Activated CD4-positive, alpha-beta T cell treated with anti-CD3 and anti-CD28 coated beads for 48 hours (primary cell): ENCODE measurements at regions not wholly inside any gene's neighbourhood (a gene's known extent, or its start where the extent isn't known, plus 50 kb on each side); places are given as distances from the start of the nearest gene placed in this dataset.

Source experiments
- DNase-seq: peaks from one replicate; pipeline ENCODE4 v3.0.0-alpha.2; 2020

GRCh38 chrX:33465137-33465536, 253.8 kb upstream of the DMD start:
- no peak for DNase-seq

DNA sequence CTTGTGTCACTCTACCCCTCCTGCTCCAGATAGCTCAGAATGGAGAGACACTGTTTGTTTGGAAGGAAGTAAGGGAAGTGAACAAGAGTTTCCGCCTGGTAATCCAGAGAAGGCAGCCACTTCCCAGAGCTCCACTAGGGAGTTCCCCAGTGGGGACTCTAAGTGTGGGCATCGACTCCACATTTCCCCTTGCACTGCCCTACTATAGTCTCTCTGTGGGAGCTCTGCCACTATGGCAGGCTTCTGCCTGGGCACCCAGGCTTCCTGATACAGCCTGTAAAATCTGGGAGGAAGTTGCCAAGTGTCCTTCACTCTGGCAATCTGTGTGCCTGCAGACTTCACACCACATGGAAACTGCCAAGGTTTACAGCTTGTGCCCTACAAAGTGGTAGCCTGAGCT, 245.8 kb upstream of the DMD start:
- no peak for DNase-seq

GRCh38 chrX:33447285-33447684, 235.9 kb upstream of the DMD start:
- DNase-seq: no peak

DNA sequence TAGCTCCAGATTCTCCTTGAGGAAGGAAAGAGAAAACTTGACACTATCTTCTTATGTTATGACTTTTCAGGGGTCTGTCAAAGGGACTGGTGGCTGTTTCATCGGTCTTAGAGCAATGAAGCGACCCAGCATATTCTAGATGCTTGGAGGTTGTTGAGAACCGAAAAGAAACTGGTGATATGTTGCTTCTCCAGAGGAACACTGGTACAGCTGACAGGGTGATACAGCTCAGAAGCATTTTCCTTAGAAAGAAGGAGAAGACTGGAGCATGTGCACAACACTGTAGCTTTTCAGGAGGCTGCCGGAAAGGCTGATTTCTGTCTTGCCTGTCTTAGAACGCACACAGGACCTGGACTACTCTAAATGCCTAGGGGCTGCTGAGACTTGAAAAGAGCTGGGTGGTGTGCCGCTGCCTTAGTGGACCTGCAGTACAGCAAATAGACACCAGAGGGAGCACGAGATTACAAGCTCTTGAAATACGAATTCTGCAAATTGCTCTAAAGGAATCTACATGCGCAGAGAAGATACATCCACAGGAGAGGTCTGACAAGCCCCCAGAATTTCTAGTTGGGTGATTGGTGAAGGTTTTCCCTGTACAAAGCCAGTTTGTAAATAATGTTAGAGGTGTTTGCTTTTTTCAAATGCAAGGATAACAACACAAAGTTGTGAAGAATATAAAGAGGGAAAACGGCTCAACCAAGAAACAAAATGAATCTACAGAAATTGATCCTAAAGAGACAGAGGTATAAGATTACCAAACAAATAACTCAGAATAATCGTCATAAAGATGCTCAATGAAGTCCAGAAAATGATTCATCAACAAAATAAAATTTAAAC, 223.1 kb upstream of the DMD start:
- peak; percentile 45 for DNase-seq

DNA sequence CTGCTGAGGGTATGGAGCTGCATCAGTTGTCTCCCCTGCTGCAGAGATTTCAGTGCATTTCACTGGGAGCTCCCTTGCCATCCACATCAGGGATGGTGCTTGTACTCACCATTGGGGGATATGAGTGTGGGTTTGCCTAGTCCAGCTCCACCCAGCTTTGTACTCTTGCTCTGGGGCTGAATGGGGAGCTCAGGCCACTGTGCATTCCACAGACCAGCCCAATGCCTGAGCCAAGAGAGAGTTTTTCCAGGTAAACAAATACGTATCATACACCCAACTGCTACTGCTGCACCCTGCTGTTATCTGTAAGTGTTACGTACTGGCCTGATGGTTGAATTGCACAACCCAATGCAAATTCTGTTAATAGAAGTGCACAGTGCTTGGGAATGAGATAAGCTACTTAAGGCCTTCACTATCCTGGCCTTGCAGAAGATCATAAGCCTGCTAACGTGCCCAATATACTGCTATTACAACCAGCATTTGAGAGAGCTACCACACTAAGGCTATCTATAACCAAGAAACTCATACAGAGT, 205.0 kb upstream of the DMD start:
- no peak for DNase-seq

- no peak for DNase-seq
Observed at GRCh38 chrX:33415459-33415858, 204.1 kb upstream of the DMD start.

DNA sequence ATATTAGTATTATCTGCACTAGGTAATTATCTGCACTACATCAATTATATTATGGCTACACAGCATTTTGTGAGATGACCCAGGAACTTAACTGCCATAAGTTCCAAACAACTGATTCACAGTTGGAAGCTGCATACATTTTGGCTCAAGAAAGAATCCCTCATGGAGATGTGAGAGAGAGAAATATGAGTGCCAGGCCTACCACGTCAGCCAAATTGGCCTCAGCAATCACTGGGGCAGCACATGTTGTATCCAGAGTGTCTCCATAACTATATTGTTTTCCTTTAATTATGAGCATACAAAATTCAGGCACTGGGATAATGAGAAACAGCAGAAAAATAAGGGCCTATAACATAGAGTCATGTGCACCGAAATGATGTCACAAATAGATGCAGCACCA, 174.2 kb upstream of the DMD start:
- no peak for DNase-seq

DNA sequence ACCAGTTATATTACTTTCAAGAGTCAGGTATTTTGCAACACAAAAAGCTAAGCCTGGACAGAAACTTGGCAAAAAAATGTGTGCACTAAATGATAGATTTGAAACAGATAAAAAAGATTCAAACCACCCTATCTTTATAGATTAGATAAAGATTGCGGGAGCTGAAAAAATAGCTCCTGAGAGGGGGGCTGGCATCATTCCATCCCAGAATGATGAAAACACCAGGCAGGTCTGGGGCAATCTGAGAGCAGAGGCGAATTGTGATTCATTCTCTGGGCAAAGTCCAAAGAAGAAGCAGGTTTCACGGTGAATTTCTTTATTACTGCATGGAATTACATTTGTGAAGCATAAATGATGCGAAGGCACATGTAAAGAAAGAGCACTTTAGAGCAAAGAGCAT, 168.5 kb upstream of the DMD start:
- DNase-seq: no peak

- DNase-seq: no peak
Observed at GRCh38 chrX:33357606-33358005, 146.3 kb upstream of the DMD start.

GRCh38 chrX:33339219-33339618, 127.9 kb upstream of the DMD start:
- DNase-seq: no peak

DNA sequence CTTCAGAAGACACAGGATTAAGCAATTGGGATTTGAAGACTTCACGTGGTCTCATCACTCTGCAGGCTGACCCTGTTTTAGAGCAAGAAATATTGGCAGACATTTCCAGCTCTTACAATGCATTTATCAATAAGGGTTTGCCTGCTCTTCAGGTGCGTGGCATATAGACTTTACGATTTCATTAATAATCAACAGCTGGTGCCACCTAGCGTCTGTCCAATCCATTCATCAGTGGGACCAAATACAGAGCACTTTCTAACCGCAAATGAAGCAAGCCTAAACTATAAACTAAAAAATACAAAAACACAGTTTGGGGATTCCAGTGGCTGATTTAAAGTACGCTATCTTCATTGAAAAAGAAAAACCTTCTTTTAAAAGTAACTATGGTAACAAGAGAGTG, 125.4 kb upstream of the DMD start:
- no peak for DNase-seq

DNA sequence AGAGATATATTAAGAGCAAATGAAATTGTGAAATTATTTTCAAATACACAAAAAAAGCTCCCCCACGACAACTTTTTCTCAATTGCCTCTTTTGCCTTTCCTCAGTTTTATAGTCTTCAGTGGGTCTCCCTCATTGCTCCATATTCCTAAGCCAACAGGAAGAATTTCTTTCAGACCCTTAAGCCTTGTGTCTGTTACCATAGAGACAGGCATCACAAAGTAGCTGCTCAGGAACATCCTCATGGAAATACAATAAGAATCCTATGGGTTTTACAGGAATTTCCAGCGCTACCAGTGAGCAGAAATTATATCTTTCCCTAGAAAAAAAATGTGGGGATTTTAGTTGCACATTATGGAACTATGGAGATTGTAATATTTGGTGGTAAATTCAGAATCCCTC, 121.9 kb upstream of the DMD start:
- no peak for DNase-seq

DNA sequence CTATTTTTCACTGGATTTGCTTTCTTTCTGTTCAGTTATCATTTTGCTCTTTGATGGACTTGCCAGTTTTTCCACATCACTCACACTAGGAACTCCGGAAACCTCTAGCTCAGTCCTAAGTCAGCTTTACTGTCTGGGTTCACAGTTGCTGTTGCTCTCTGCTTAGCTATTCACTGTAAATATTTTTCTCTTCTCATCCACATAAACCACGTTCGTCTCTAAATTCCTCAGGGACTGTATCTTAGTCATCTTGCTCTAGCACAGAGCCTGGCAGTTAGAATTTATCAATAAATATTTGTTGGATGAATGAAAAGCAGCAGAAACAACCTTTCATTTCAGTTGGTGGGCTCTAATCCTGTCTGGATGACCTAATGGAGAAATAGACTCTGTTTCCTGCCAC, 119.4 kb upstream of the DMD start:
- DNase-seq: no peak

- no peak for DNase-seq
Observed at GRCh38 chrX:33324099-33324498, 112.8 kb upstream of the DMD start.

GRCh38 chrX:33307911-33308354, 96.6 kb upstream of the DMD start:
- no peak for DNase-seq

DNA sequence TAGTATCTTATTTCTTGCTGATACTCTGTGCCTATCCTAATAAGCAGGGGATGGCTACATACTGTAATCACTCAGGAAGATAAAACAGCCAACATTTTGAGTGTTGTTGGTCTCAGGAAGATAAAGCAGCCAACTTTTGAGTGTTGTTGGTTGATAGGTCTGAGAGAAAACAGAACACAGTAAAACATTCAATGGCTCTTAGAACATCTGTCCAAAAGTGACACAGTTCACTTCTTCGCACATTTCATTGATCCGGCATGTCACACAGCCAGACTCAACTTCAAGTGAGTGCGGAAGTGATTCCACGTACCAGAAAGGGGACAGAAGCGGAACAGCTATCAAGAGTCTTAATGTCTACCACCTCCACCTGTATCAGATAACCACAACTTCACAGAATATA, 87.3 kb upstream of the DMD start:
- no peak for DNase-seq

GRCh38 chrX:33285550-33285949, 74.2 kb upstream of the DMD start:
- DNase-seq: no peak

DNA sequence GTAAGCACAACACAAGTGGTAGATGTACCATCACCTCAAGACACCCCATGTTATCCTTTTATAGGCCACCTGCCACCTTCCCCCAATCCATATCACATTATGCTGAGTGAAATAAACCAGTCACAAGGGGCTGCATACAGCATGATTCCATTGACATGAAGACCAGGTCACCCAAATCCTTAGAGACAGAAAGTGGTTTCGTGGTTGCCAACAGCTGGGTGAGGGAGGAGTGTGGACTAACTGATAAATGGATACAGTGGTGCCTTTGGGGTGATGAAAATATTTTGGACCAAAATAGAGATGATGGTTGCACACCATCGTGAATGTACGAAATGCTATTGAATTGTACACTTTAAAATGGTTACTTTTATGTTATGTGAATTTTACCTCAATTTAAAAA, 65.7 kb upstream of the DMD start:
- no peak for DNase-seq

- no peak for DNase-seq
Observed at GRCh38 chrX:33273535-33273934, 62.2 kb upstream of the DMD start.

GRCh38 chrX:33272986-33273385, 61.6 kb upstream of the DMD start:
- no peak for DNase-seq
